Hepatocyte (in vitro differentiated cells): ENCODE measurements at regions not wholly inside any gene's neighbourhood (a gene's known extent, or its start where the extent isn't known, plus 50 kb on each side); places are given as distances from the start of the nearest gene placed in this dataset.

Experiments used
- CTCF ChIP-seq: fragments of 200-600 bp; sonication (generic); IDR thresholded peaks from 2 replicates; pipeline ENCODE4 v1.5.1; 2016; ENCODE audit warnings: antibody characterized with exemption, mild to moderate bottlenecking; ENCODE audit not compliant: poor library complexity
- EZH2 ChIP-seq: fragments of 200-600 bp; sonication (generic); IDR thresholded peaks from 2 replicates; pipeline ENCODE4 v1.6.1; 2016; ENCODE audit warnings: antibody characterized with exemption, mild to moderate bottlenecking, borderline replicate concordance

GRCh38 chr2:164388511-164388910, 232.8 kb downstream of the GRB14 start:
- no peak for TF ChIP-seq CTCF
- TF ChIP-seq EZH2: no peak
